ENCODE measurements at regions not wholly inside any gene's neighbourhood (a gene's known extent, or its start where the extent isn't known, plus 50 kb on each side); places are given as distances from the start of the nearest gene placed in this dataset.
"Not testable (repeated sequence)": the region's sequence is repeated elsewhere in the genome, so short reads cannot be mapped to it uniquely, and the experiment has no call there.

DNA sequence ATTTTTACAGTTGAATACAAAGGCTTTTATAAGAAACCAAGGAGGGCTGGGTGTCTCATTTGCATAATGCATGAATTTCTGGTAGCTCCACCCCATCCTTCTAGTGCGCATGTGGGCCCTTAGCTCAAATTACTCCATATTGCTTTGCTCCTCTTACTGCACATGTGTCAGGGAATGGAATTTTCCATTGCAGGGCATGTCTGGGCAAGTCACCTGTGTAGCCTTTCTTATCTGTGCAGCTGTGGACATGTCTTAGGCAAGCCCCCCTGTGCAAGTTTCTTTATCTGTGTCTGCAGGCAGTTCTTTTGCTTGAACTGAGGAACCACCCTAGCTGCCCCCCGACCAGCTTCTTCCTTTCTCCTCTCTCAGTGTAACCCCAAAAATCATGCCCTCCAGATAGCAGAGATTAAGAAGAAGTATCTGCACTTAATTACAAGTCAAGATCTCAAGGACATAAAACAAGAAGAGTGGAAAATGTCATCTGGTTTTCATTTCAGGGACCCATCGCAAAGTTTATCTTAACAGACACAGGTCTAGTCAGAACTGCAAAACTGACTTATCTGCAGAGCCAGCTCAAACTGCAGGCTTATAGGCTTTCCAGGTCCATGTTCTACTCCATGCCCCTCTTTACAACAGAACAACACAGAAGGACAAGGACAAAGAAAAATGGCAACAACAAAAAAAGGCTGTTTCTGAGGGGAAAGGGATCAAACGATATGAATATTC, 137.9 kb upstream of the HS3ST4 start:
- no peaks in the 10 kb centered on the region for H3K4me1 ChIP-seq
- H3K27me3 ChIP-seq: no peaks in the 10 kb centered on the region
- no peak for ATAC-seq (ENCODE audit: low FRiP score in 2 of 2)
- TF ChIP-seq POLR2A (IDR thresholded peaks at IDR 0.05) (no peak), POLR2AphosphoS5 (IDR thresholded peaks at IDR 0.05) (no peak), EP300 (IDR thresholded peaks at IDR 0.05) (no peak)
- TF ChIP-seq, protein P1, sequence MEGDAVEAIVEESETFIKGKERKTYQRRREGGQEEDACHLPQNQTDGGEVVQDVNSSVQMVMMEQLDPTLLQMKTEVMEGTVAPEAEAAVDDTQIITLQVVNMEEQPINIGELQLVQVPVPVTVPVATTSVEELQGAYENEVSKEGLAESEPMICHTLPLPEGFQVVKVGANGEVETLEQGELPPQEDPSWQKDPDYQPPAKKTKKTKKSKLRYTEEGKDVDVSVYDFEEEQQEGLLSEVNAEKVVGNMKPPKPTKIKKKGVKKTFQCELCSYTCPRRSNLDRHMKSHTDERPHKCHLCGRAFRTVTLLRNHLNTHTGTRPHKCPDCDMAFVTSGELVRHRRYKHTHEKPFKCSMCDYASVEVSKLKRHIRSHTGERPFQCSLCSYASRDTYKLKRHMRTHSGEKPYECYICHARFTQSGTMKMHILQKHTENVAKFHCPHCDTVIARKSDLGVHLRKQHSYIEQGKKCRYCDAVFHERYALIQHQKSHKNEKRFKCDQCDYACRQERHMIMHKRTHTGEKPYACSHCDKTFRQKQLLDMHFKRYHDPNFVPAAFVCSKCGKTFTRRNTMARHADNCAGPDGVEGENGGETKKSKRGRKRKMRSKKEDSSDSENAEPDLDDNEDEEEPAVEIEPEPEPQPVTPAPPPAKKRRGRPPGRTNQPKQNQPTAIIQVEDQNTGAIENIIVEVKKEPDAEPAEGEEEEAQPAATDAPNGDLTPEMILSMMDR (IDR thresholded peaks at IDR 0.05): no peak
- H3K4me3 ChIP-seq: no peak overlapping the region
- 71 to 78% methylated on average over 4 of the region's 4 CpGs for WGBS, 2 donors
- H3K27ac ChIP-seq: no peak overlapping the region
- DNase-seq: no peak
- no peaks in the 10 kb centered on the region for H3K9me3 ChIP-seq
- H3K36me3 ChIP-seq: no peaks in the 10 kb centered on the region

DNA sequence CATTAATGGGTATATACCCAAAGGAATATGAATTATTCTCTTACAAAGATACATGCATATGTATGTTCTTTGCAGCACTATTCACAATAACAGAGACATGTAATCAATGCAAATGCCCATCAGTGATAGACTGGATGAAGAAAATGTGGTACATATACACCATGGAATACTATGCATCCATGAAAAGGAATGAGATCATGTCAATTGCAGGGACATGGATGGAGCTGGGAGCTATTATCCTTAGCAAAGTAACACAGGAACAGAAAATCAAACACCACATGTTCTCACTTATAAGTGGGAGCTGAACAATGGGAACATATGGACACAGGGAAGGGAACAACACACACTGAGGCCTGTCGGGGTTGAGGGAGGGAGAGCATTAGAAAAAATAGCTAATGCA, 141.1 kb upstream of the HS3ST4 start:
- no peak for DNase-seq
- Histone ChIP-seq H3K36me3 (no peaks in the 10 kb centered on the region), H3K27ac (no peak overlapping the region), H3K4me1 (no peaks in the 10 kb centered on the region), H3K9me3 (no peaks in the 10 kb centered on the region), H3K4me3 (no peak overlapping the region), H3K27me3 (no peaks in the 10 kb centered on the region)
- ATAC-seq (ENCODE audit: low FRiP score in 2 of 2): no peak
- TF ChIP-seq POLR2AphosphoS5 (IDR thresholded peaks at IDR 0.05) (no peak), POLR2A (IDR thresholded peaks at IDR 0.05) (no peak), EP300 (IDR thresholded peaks at IDR 0.05) (no peak)
- TF ChIP-seq, protein P1 (IDR thresholded peaks at IDR 0.05): no peak
- WGBS, 2 donors: 88 to 97% methylated on average over 1 of the region's 1 CpG

DNA sequence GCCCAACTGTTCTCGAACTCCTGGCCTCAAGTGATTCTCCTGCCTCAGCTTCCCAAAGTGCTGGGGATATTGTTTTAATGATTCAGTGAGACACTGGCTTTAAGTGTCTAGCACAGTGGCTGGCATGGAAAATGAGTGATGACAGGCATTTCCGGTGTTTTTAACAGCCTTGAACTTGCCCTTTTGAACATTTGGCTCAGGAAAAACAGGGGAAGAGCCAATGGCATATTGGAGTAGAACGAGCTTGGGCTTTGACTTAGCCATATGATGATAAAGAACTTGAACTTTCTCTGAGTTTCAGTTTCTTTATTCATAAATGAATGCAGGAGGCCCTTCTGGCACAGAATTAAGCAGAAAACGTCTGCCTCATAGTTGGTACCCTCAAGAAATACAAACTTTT, 145.0 kb upstream of the HS3ST4 start:
- no peaks in the 10 kb centered on the region for H3K4me1 ChIP-seq
- H3K36me3 ChIP-seq: no peaks in the 10 kb centered on the region
- H3K9me3 ChIP-seq: no peaks in the 10 kb centered on the region
- WGBS, 2 donors: 49 to 51% methylated on average over 4 of the region's 4 CpGs
- no peaks in the 10 kb centered on the region for H3K27me3 ChIP-seq
- no peak overlapping the region for H3K27ac ChIP-seq
- no peak for ATAC-seq (ENCODE audit: low FRiP score in 2 of 2)
- TF ChIP-seq, protein P1 (IDR thresholded peaks at IDR 0.05): no peak
- TF ChIP-seq POLR2A (IDR thresholded peaks at IDR 0.05): no peak
- TF ChIP-seq POLR2AphosphoS5 (IDR thresholded peaks at IDR 0.05): no peak
- no peak overlapping the region for H3K4me3 ChIP-seq
- DNase-seq: no peak

DNA sequence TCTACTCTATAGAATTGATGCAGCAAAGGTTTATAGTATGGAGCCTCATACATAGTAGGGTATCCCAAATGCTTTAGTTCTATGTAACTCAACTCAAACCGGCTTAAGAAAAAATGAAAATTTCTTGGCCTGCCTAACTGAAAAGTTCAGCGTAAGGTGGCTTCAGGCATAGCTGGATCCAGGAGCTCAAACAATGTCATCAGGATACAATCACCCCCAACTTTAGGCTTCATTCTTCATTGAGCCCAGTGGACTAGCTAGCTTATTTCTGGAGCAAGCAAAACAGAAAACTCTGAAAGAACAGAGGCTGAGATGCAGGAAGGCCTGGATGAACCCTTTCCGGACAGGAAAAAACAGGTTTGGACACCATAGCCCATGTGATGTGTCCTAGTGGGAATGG, 147.5 kb upstream of the HS3ST4 start:
- TF ChIP-seq EP300 (IDR thresholded peaks at IDR 0.05) (no peak), POLR2A (IDR thresholded peaks at IDR 0.05) (no peak)
- WGBS, 2 donors: 83 to 94% methylated on average over 3 of the region's 3 CpGs
- Histone ChIP-seq H3K27ac (no peak overlapping the region), H3K9me3 (no peaks in the 10 kb centered on the region), H3K4me1 (no peaks in the 10 kb centered on the region), H3K27me3 (no peaks in the 10 kb centered on the region), H3K4me3 (no peak overlapping the region), H3K36me3 (no peaks in the 10 kb centered on the region)
- ATAC-seq (ENCODE audit: low FRiP score in 2 of 2): no peak
- no peak for DNase-seq

DNA sequence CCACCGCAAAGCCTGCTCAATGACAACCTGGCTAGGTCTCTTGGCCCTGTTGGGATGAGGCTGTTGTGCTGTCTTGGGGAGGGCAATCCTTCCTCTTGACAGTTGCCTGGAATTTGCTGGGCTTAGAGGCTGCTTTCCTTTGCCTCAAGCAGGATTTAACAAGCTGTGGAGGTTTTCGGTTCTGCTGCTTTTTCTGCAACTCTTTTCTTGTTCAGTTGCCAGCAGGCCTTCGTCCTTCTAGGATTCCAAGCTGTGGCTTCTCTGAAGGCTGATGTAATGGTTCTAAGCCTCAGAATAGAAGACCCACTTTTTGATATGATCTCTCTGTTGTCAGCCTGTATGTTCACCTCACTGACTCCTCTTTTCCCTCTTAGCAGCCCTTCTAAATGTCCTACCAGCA, 149.5 kb upstream of the HS3ST4 start:
- Histone ChIP-seq H3K9me3 (no peaks in the 10 kb centered on the region), H3K27ac (no peak overlapping the region), H3K4me3 (no peak overlapping the region), H3K4me1 (no peaks in the 10 kb centered on the region), H3K27me3 (no peaks in the 10 kb centered on the region), H3K36me3 (no peaks in the 10 kb centered on the region)
- ATAC-seq (ENCODE audit: low FRiP score in 2 of 2) (no peak), DNase-seq (no peak)
- WGBS, 2 donors: 70% methylated on average over 3 of the region's 3 CpGs
- TF ChIP-seq POLR2AphosphoS5 (IDR thresholded peaks at IDR 0.05) (no peak), POLR2A (IDR thresholded peaks at IDR 0.05) (no peak), EP300 (IDR thresholded peaks at IDR 0.05) (no peak)
- TF ChIP-seq, protein P1 (IDR thresholded peaks at IDR 0.05): no peak

DNA sequence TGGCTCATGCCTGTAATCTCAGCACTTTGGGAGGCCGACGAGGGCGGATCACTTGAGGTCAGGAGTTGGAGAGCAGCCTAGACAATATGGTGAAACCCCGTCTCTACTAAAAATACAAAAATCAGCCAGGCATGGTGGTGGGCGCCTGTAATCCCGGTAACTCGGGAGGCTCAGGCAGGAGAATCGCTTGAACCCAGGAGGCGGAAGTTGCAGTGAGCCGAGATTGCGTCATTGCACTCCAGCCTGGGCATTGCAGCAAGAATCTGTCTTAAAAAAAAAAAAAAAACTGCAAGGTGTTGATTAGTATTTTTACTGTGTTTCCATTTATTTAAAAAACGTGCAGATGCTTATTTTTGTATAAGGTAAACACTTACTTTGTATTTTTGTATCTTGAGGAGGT, 152.0 kb upstream of the HS3ST4 start:
- H3K27ac ChIP-seq; H3K4me3 ChIP-seq; ATAC-seq (ENCODE audit: low FRiP score in 2 of 2); H3K36me3 ChIP-seq; H3K9me3 ChIP-seq; H3K4me1 ChIP-seq; DNase-seq; H3K27me3 ChIP-seq: not testable (repeated sequence)
- WGBS, 2 donors: 84% methylated on average over 12 of the region's 12 CpGs
